SU-DHL-6 (cell line): ENCODE measurements at regions not wholly inside any gene's neighbourhood (a gene's known extent, or its start where the extent isn't known, plus 50 kb on each side); places are given as distances from the start of the nearest gene placed in this dataset.
"Not testable (repeated sequence)": the region's sequence is repeated elsewhere in the genome, so short reads cannot be mapped to it uniquely, and the experiment has no call there.

Source experiments
- H2AFZ ChIP-seq: fragments of 200-600 bp; sonication (generic); 2 replicates; pipeline ENCODE4 v1.6.1; 2014; ENCODE audit warnings: low read depth, mild to moderate bottlenecking, moderate library complexity, mixed read lengths, antibody characterized with exemption, low read length; ENCODE audit not compliant: severe bottlenecking
- H3F3A ChIP-seq: fragments of 200-600 bp; shearing (Covaris generic); 2 replicates; pipeline ENCODE4 v1.6.0; 2016; ENCODE audit warnings: antibody characterized with exemption, mild to moderate bottlenecking; ENCODE audit not compliant: insufficient read depth
- H3K27ac ChIP-seq: fragments of 200-600 bp; sonication (generic); 2 replicates; pipeline ENCODE4 v1.5.1; 2016; ENCODE audit warnings: low read depth, mild to moderate bottlenecking, low read length, moderate library complexity, mixed read lengths
- H3K27me3 ChIP-seq: fragments of 200-600 bp; sonication (generic), shearing (Covaris generic); 2 replicates; pipeline ENCODE4 v1.6.0; 2014; ENCODE audit warnings: mild to moderate bottlenecking, low read length
- H3K36me3 ChIP-seq: fragments of 200-600 bp; sonication (generic); 2 replicates; pipeline ENCODE4 v1.6.1; 2014; ENCODE audit warnings: mild to moderate bottlenecking, low read length, mixed read lengths
- H3K4me2 ChIP-seq: fragments of 300-600, 200-600 bp; shearing (Covaris generic), sonication (generic); 2 replicates; pipeline ENCODE4 v1.6.0; 2014; ENCODE audit warnings: low read length, low read depth, mild to moderate bottlenecking; ENCODE audit not compliant: poor library complexity, severe bottlenecking
- H3K4me3 ChIP-seq: fragments of 200-600 bp; sonication (generic); 2 replicates; pipeline ENCODE4 v1.5.1; 2014; ENCODE audit warnings: antibody characterized with exemption, low read length, mild to moderate bottlenecking, mixed read lengths; ENCODE audit not compliant: insufficient read depth, poor library complexity, severe bottlenecking
- H3K79me2 ChIP-seq: fragments of 200-600 bp; sonication (generic); 2 replicates; pipeline ENCODE4 v1.6.1; 2014; ENCODE audit warnings: mild to moderate bottlenecking, low read length, moderate library complexity; ENCODE audit not compliant: insufficient read depth
- H3K9ac ChIP-seq: fragments of 200-600 bp; sonication (generic); 2 replicates; pipeline ENCODE4 v1.7.0; 2014; ENCODE audit warnings: mild to moderate bottlenecking, low read length
- H3K9me2 ChIP-seq: fragments of 200-600 bp; sonication (generic); replicated peaks from 2 replicates; pipeline ENCODE4 v1.6.1; 2014; ENCODE audit warnings: low read length; ENCODE audit not compliant: insufficient read depth
- H3K9me3 ChIP-seq: fragments of 200-600 bp; sonication (generic); 2 replicates; pipeline ENCODE4 v1.6.1; 2014; ENCODE audit warnings: low read length, mixed read lengths; ENCODE audit not compliant: insufficient read depth
- H4K20me1 ChIP-seq: fragments of 200-600 bp; sonication (generic); 2 replicates; pipeline ENCODE4 v1.6.1; 2014; ENCODE audit warnings: low read depth, mild to moderate bottlenecking, antibody characterized with exemption, low read length, moderate library complexity, mixed read lengths
- CTCF ChIP-seq: fragments of 200-600 bp; sonication (generic); IDR thresholded peaks from one replicate; pipeline ENCODE4 v1.5.1; 2017; ENCODE audit warnings: antibody characterized with exemption, mild to moderate bottlenecking, low read length, moderate library complexity; ENCODE audit not compliant: insufficient read depth, poor library complexity, severe bottlenecking
- EZH2phosphoT487 ChIP-seq: fragments of 200-600 bp; sonication (generic), shearing (Covaris generic); conservative IDR thresholded peaks from 2 replicates; pipeline ENCODE4 v1.6.1; 2018; ENCODE audit warnings: mild to moderate bottlenecking, antibody characterized with exemption, low read length, moderate library complexity, mixed read lengths

DNA sequence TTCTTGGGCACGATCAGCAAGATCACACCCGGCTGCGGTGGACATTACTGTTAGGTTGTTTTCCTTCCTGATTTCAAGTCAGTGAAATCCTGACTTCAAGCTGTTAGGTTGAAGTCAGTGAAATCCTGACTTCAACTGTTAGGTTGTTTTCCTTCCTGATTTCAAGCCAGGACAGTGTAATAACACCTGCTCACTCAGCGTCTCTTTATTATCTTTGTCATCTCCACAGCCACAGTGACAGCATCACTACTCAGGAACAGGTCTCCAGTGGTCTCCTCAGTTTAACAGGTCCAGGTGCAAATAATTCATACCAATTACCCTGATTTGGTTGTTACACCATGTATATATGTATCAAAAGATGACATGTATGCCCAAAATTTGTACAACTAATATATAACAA is 208.1 kb upstream of the REG3G start:
- Histone ChIP-seq H3K27ac (no peak overlapping the region), H3K9ac (no peak overlapping the region), H3F3A (no peaks in the 10 kb centered on the region), H3K36me3 (no peaks in the 10 kb centered on the region), H3K9me3 (0 out of 2 replicates have a peak, but pooled peaks cover 3% of the 10 kb centered on the region), H4K20me1 (no peaks in the 10 kb centered on the region), H3K27me3 (no peaks in the 10 kb centered on the region), H3K4me2 (no peak overlapping the region), H3K79me2 (no peaks in the 10 kb centered on the region), H2AFZ (no peak overlapping the region), H3K4me3 (no peak overlapping the region), H3K9me2 (no peaks in the 10 kb centered on the region)
- TF ChIP-seq EZH2phosphoT487, result no peak

DNA sequence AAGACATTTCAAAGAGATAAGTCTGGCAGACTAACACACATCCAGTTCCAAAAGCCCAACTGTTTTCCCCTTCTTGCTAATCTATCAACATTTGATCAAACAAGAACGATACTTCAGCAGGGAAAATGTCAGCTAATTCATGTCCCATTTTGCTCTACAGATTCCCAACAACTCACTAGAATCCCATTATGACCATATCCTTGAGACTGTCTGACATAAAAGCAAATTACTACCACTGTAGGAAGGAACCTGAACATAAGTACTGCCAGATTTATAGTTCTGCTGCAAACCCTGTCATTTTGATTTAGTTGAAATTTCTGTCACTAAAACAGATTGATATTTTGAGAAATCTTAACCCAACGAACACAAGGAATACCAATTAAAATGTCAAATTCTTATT is 193.0 kb upstream of the REG3G start:
- H3F3A ChIP-seq, result no peaks in the 10 kb centered on the region
- H3K79me2 ChIP-seq, result no peaks in the 10 kb centered on the region
- no peak overlapping the region for H3K4me3 ChIP-seq
- H3K9me2 ChIP-seq, result no peaks in the 10 kb centered on the region
- H3K9ac ChIP-seq, result no peak overlapping the region
- no peaks in the 10 kb centered on the region for H4K20me1 ChIP-seq
- H3K27ac ChIP-seq, result no peak overlapping the region
- H3K36me3 ChIP-seq, result no peaks in the 10 kb centered on the region
- no peaks in the 10 kb centered on the region for H3K27me3 ChIP-seq
- TF ChIP-seq CTCF (no peak), EZH2phosphoT487 (no peak)
- no peak overlapping the region for H2AFZ ChIP-seq
- no peak overlapping the region for H3K4me2 ChIP-seq
- no peaks in the 10 kb centered on the region for H3K9me3 ChIP-seq

DNA sequence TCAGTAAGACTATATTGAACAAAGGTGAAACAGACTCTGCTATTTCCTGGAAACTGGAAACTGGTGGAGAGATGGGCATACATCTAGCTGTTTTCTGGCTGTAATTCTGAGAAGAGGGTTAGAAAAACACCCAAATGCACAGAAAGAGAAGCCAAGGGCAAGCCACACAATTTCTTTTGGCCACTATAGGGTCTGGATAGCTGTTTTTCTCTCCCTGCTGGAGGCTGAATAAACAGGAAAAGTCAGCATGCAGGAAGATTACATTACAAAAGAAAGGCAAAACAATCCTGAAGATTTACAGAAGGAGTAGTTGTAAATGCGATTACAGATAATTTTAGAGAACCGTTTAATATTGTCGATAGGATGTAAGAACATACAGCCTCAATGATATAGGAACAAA is 186.2 kb upstream of the REG3G start:
- Histone ChIP-seq H3K36me3 (no peaks in the 10 kb centered on the region), H3K9ac (no peak overlapping the region), H3K9me3 (no peaks in the 10 kb centered on the region), H3F3A (no peaks in the 10 kb centered on the region), H3K4me2 (no peak overlapping the region), H2AFZ (no peak overlapping the region), H3K27ac (no peak overlapping the region), H3K4me3 (no peak overlapping the region), H3K9me2 (no peaks in the 10 kb centered on the region), H3K79me2 (no peaks in the 10 kb centered on the region), H4K20me1 (no peaks in the 10 kb centered on the region), H3K27me3 (no peaks in the 10 kb centered on the region)
- TF ChIP-seq CTCF, result no peak

DNA sequence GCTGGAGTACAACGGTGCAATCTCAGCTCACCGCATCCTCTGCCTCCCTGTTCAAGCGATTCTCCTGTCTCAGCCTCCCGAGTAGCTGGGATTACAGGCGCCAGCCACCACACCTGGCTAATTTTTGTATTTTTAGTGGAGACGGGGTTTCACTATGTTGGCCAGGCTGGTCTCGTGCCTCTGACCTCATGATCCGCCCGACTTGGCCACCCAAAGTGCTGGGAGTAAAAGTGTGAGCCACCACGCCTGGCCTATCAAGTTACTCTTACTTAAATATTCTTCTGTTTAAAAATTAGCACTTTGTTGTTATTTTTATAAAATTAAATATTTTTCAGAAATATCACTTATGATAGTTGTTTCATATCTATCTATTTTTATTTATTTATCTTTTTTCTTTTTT is 185.2 kb upstream of the REG3G start:
- not testable (repeated sequence) for H3K9me2 ChIP-seq, H3K27me3 ChIP-seq, H3K4me2 ChIP-seq, H3K9ac ChIP-seq, H3F3A ChIP-seq, H2AFZ ChIP-seq, H3K36me3 ChIP-seq, H3K27ac ChIP-seq, H4K20me1 ChIP-seq, H3K79me2 ChIP-seq, H3K9me3 ChIP-seq, H3K4me3 ChIP-seq
